ENCODE measurements at regions not wholly inside any gene's neighbourhood (a gene's known extent, or its start where the extent isn't known, plus 50 kb on each side); places are given as distances from the start of the nearest gene placed in this dataset.
"Not testable (repeated sequence)": the region's sequence is repeated elsewhere in the genome, so short reads cannot be mapped to it uniquely, and the experiment has no call there.

DNA sequence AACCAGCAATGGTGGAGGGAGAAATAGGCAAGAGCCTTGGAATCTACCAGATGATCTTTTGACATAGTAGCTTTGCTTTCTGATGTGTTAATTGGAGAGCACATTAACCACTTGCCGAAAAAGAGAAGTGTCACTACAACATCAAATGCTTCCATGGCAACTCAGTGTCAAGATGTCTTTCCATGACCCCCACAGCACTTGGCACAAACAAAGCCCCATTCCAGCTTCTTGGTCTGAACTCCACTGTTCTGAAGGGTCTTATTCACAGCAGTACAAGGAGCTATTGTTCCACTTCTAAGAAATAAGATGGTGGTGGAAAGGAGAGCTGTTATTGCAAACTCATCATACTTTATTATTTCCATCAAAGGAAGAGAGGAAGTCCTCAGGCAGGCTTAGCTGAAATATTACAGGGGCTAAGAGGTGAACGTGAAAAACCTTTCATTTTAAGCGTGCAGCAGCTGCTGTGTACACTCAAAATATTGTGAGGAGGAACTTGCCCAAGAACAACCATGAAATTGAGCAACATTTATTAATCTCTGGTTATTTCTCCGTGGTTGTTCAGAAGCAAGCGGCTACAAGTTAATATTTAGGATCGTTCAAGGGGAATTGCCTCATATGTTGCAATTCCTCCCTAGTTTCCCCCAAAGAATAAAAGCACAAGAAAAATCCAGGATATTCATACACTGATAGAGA is 354.8 kb upstream of the CELF2 start:
- DNase-seq (ENCODE audit: low read depth in 2 of 2) = no peak

DNA sequence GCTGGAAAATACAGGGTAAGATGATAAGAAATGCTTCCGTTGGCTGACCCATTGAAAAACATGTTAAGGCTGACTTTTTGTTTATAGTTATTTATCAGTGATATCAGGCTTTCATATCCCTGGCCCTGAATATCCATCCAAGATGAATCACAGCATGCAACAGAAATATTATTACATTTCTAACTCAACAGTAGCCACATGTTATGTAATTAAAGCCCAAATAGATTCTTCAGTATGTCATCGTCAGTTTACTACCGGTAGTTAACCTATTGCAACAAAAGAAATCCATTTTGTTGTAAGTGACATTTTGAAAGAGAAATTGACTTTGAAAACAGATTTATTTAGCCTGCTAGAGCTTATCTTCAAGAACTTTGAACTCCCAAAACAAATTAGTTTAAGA is 354.1 kb upstream of the CELF2 start:
- DNase-seq (ENCODE audit: low read depth in 2 of 2) = no peak

DNA sequence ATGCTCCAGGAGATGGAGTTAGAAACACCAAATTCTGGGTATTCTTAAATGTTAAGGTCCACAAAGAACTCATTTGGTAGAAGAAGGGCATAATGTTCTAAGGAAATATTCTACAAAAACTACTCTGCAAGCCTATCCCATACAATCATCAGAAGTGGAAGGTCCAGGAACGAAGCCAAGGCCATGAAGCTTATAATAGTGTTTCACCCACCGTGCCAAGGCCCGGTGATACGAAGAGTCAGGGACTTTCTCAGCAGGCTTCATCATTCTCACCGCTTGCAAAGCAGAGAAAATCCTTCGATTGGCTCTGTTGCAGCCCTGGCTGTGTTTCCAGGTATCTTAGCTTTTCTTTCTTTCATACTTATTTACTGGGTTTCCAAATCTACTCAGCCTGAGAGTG is 351.9 kb upstream of the CELF2 start:
- no peak for DNase-seq (ENCODE audit: low read depth in 2 of 2)

DNA sequence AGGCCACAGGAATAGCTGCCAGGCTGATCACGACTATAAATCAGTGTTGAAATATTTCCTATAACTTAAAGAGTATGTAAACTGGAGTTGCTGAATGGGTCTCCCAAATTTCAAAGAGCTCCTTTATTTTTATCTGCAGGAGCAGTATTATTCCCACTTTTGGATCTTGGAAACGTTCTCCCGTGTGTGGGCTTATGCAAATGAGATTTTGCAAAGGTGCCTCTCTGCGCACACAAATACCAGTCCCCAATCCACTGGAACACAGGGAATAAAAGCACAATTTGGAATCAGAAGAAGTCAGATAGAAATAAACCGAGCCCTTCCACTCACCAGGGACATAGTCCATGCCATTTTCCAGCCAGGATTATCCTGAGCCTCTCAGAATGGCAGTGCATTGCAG is 350.2 kb upstream of the CELF2 start:
- no peak for DNase-seq (ENCODE audit: low read depth in 2 of 2)

DNA sequence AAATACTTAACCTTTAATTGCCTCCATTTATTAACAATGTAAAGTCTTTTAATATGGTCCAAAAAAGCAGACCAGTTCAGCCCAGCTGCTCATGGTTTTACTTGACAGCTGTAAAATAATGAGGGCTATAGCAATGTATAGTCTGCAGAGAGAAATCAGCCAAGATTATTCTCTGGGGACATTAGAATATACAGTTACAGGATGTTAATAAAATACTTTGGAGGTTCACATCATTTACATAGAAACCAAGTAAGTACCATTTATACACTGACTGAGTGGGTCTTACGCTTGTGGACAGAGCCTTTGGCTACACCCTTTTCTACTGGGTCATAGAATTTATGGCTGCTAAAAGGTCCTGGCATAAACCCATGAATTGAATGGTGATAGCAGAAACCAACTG is 340.7 kb upstream of the CELF2 start:
- no peak for DNase-seq (ENCODE audit: low read depth in 2 of 2)

DNA sequence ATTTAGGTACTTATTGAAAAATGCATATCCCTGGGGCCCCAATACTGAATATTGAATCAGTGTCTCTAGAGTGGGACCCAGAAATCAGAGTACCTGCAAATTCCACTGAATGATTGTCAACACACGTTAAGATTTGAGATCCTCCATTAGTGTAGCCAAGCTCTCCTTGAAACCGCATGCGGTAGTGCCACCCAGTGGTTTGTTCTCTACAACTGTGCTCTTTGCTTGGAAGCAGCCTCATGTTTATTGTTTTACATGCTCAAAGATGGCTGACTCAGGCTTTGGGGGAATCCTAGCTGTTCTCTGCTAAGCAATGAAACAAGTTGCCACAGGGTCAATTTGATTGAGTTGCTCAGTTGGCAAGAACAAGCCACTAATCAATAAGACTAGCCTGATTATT is 340.2 kb upstream of the CELF2 start:
- DNase-seq (ENCODE audit: low read depth in 2 of 2) = peak; percentile 4 to 27

DNA sequence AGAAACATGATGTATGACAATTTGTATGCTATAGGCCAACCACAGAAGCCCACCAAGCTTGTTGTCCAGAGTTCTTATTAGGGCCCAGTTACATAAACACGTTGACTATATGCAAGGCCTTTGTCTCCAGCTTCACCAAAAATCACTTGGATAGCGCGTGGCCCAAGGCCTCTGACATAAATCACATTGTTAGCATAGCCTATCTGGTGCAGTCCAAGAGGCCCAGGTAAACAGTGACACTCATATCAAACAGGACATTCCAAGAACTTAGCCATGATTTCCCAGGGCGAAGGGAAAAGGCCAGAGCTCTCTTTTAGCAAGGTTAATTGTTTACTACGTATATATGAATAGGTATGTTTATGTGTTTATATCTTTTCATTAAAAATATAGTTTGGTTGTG is 337.2 kb upstream of the CELF2 start:
- DNase-seq (ENCODE audit: low read depth in 2 of 2) = no peak

DNA sequence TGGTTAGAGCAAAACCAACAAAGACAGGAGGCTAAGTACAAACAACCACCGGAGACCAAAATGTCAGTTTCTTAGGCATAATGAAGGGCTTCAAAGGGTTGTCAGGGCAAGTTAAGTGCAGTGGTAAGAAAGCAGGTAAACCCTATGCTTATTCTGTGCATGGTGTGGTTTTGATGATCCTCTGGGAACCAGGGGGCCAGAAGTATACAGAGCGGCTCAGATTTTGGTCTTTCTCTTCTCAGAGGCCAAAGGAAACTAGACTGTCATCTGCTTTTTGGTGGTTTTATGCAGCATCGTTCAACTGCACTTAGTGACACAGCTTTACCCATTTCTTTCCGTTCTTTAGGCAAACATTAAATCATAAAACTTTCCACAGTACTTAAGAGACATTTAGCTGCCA is 332.7 kb upstream of the CELF2 start:
- DNase-seq (ENCODE audit: low read depth in 2 of 2) = no peak

DNA sequence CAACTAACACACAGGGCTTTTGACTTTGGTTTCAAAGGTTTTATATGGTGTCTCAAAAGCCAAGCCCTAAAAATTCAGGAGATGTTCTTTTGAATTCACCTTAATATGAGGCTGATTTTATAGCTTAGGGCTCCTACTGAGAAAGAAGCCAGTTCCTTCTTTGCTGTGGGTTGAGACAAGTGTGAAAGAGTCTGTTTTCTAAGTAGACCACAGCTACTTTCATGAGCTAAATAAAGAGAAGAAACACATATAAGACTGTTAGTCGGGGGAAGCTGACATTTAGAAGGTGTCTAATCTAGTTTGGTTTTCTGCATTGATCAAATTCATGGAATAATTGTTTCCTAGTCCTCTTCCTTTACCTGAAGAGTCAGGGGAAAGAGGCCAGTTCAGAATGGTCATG is 332.1 kb upstream of the CELF2 start:
- DNase-seq (ENCODE audit: low read depth in 2 of 2) = no peak

DNA sequence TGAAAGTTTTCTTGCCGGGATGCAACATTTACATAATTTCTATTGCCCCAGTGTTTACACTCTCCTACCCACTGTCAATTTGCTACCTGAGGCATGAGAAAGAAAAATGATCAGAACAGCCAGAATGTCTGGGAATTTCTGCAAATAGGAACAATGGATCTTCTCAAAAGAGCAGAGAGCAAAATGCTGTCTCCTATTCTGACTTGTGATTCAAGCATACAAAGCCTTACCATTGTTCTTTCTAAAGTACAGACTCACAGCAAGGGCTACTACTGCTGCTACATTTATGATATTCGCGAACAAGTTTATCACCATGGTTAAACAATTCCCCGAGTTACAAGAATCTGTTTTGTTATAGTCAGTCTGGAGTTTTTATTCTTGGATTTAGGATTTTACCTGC is 329.9 kb upstream of the CELF2 start:
- DNase-seq (ENCODE audit: low read depth in 2 of 2) = no peak

DNA sequence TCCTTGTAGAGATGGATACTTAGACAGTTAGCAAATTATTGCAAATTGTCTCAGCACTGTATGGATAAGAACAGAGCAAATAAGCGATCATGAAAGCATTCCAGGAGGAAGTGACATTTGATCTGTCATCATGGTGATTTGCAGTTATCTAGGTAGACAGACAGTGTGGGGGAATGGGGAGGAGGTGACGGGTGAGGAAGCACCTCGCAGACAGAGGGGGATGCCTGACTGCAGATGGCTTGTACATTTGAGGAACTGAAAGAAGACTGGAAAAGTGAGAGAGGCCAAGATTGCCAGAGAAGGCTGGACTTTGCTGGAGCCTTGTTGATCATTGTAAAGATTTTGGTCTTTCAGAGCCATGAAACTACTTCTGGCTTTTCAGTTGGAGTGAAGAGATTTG is 318.2 kb upstream of the CELF2 start:
- no peak for DNase-seq (ENCODE audit: low read depth in 2 of 2)

DNA sequence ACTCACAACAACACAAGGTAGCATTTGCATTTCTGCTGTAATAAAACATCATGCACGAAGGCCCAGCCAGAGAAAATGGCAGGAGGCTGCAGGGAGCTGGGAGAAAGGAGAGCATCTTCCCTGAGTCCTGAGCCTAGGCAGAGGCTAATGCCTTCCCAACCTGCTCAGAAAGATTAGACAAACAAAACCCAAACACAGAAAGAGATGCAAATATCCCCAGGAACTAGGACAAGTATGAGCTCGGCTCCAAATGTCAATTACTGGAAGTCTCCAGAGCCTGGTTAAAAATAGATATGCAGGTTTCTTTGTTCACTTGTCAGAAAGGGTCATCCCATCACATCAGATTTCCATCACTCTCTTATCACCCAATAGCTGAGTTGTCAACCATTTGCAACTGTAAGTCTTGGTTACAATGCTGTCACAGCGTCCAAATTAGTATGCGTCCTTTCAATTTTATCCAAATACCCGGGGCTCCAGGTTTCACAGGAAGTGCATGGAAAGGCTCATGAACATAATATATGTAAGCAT is 316.5 kb upstream of the CELF2 start:
- no peak for DNase-seq (ENCODE audit: low read depth in 2 of 2)

DNA sequence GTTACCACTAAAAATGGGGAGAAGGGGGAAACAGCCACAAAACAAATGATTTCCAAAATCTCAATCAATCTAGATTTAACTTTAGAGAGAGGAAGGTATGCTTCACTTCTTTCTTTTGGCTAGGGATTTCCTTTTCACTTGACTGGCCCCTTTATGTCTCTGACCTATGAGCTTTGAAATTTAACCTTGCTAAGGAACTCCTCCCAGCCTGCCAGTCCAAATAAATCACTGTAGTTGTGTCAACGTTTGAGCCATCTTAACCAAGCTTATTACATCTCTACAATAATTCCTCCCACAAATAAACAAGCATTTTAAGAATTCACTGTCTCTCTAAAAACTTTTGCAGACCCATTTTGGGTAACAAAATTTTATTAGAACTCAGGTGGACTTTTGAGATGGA is 315.5 kb upstream of the CELF2 start:
- DNase-seq (ENCODE audit: low read depth in 2 of 2) = no peak

DNA sequence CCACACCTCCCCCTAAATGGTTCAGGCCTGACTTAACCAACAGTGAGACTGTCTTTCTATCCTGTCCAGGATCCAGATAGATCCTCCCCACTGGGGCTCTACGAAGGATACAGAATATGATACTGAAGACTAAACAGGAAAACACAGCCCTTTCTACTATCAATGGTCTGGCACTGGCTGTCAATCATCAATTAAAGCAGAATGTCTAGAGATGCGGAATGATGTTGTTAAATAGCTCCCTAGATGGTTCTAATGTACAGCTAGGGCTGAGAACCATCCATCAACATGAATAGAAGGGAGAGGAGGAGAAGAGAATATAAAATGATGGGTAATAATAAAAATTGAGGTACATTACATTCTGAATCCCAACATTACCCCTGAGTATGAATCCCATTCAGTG is 314.3 kb upstream of the CELF2 start:
- no peak for DNase-seq (ENCODE audit: low read depth in 2 of 2)

DNA sequence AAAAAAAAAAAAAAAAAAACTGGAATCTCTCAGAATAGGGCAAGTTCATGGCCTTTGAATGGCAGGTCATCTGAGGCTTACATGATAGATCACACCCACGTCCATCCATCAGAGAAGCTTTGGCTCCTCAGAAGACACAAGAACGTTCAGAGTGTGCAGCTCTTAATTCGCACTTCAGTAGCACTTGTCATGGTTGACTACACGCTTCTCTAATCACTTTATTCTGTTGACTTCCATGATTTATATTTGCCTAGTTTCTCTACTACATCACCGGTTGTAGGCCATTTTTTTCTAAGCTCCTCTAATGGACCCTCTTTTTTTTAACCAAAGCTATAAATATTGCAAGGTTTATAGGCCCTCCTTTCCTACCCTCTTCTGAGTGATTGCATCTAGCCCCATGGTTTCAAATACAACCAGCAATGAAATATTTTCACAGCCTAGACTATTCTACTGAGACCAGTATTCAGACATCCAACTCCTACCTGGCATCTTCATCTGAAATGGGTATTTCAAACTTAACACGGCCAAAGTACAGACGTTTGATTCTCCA is 305.4 kb upstream of the CELF2 start:
- DNase-seq (ENCODE audit: low read depth in 2 of 2) = no peak

DNA sequence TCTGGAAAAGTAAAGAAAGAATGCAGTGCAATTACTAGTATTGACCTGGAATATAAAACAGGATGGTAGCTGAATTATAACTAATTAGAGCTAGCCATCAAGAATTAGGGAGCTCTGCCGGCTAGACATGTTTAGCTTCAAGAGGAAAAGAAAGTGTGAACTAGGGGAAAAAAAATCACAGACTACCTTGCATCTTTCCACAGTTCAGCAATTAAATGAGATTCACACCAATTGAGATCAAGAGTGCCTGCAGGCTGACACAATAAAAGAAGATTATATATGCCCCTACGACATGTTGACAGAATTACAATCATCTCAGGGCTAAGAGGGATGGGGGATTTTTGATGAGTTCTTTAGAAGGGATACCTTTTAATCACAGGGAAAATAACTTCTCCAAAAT is 303.3 kb upstream of the CELF2 start:
- no peak for DNase-seq (ENCODE audit: low read depth in 2 of 2)

DNA sequence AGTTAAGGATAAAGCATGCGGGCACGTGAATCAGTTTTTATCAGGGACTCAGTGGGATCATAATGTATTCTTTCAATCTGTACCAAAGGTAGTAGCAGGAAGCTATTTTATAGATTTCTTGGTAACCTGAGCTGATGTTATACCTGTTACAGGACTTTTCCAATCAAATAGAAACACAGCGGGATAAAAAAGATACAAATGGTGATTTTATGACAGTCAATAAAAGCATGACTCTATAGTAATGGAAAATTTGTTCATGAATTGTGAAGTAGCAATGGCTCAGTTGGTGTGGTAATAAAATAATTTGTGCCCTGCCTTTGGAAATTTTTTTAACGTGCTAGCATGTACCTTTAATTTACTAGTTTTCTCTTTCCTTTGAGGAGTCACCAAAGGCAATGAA is 300.7 kb upstream of the CELF2 start:
- DNase-seq (ENCODE audit: low read depth in 2 of 2) = no peak

DNA sequence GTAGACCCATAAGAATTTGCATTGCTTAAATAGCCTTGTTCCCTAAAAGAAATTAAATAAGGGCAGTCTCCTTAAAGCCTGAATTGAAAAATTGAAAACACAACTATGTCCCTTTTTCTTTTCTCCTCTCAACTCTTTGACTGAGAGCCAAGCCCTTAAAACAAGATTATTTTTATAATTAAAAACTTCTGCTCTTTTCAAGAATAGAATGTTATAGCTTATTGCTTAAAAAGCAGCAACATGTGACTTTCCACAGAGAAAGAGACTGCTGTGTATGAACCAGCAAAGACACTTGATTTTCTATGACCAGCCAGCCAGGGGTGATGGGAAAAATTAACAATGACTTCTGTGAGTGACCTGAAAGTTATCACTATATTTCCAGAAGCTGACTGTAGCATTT is 295.2 kb upstream of the CELF2 start:
- DNase-seq (ENCODE audit: low read depth in 2 of 2) = no peak

DNA sequence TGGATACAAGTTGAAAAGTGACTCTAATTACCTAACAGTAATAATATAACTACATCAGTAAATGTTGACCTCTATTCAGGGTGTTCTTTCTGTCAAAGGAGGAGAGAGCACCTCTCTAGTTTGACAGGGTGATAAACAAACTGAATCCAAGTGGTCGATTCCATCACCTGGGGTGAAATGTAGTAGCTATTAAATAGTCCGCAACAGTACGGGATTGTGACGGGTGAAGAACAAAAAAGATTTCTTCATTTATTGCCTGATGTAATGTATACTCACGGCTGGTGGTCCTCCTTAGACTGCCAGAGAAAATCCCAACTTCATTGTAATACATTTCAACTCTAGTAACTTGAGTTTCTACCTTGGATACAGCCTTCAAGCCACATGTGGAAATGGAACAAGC is 292.5 kb upstream of the CELF2 start:
- DNase-seq (ENCODE audit: low read depth in 2 of 2) = no peak

DNA sequence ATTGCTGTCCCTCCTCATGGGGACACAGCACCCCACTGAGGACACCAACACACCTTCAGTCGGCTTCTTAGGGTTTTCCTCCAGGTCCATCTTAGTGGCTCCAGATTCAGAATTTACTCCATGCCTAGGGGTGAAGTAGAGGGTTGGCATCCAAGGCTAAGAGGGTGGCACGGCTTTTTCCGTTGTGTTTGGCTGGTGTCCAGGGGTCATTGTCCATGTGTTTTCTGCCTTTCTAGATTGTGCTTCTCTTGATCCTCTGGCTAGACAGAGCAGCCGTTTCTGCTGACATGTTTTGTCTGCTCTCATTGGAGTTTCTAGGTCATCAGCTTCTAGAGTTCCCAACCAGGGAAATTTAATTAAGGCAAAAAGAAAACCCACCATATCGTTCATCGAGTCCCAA is 291.6 kb upstream of the CELF2 start:
- no peak for DNase-seq (ENCODE audit: low read depth in 2 of 2)

DNA sequence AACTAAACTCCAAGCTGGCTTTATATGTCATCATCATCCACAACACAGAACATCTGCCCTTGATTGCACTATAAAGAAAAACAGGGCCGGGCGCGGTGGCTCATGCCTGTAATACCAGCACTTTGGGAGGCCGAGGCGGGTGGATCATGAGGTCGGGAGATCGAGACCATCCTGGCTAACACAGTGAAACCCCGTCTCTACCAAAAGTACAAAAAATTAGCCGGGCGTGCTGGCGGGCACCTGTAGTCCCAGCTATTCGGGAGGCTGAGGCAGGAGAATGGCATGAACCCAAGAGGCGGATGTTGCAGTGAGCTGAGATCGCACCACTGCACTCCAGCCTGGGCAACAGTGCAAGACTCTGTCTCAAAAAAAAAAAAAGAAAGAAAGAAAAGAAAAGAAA is 290.3 kb upstream of the CELF2 start:
- not testable (repeated sequence) for DNase-seq (ENCODE audit: low read depth in 2 of 2)

DNA sequence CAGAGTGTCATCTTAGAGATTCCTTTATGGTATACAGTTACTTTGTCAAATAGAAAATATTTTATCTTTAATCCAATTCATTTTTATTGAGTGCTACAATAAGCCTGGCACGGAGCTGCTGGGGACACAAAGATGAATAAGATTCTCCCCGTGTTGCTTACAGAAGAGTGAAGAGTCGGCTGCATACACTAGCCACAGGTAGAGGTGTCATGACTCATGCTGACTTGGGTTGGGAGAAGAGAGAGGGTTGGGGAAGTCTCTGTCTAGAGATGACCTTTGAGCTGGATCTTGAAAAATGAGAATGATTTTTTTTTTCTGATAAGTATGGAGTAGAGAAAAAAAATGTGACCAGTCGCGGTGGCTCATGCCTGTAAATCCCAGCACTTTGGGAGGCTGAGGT is 289.9 kb upstream of the CELF2 start:
- no peak for DNase-seq (ENCODE audit: low read depth in 2 of 2)

DNA sequence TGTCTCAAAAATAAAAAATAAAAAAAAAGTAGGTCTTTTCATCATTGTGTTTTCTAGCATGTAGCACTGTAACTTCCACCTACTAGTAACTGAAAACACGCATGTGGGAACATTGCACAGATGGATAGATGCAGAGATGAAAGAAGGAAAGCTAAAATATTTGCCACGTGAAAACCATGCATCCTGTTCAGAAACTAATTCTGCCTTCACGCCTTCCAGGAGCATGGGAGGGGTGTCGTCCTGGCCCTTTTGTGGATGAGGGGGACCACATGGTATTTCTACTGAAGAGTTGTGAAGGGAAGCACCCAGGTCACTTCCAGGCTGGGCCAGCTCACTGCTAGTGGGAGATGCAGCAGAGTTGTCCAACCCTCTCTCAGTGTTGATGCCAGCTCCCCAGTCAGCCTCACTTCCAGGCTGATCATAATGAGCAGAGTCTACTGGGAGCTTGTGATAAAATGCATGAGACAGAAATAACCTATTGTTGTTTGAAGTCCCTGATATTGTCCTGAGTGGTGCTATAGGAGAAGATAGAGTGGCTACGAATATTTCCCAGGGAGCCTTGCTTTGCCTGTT is 287.1 kb upstream of the CELF2 start:
- no peak for DNase-seq (ENCODE audit: low read depth in 2 of 2)
